Muscle of leg (tissue), 3 donors: ENCODE measurements at regions not wholly inside any gene's neighbourhood (a gene's known extent, or its start where the extent isn't known, plus 50 kb on each side); places are given as distances from the start of the nearest gene placed in this dataset.
A peak's percentile ranks its signal among the peaks of the same experiment; 100 is the strongest.

Experiments used
- DNase-seq: peaks from one replicate; pipeline ENCODE4 v3.0.0; 2013
- H3K27ac ChIP-seq: one replicate; pipeline ENCODE4 v1.5.1; 2013; ENCODE audit warnings: mild to moderate bottlenecking, low read length, control low read depth
- H3K27me3 ChIP-seq: one replicate; pipeline ENCODE4 v1.6.1; 2013; ENCODE audit warnings: low read length; ENCODE audit not compliant: control insufficient read depth, insufficient read depth
- H3K36me3 ChIP-seq: one replicate; pipeline ENCODE4 v1.6.1; 2013; ENCODE audit warnings: low read length; ENCODE audit not compliant: control insufficient read depth, insufficient read depth
- H3K4me1 ChIP-seq: one replicate; pipeline ENCODE4 v1.6.1; 2013; ENCODE audit warnings: low read length; ENCODE audit not compliant: control insufficient read depth, insufficient read depth
- H3K4me3 ChIP-seq: one replicate; pipeline ENCODE4 v1.5.1; 2013; ENCODE audit warnings: low read length, control low read depth
- H3K9me3 ChIP-seq: replicated peaks from 2 replicates; pipeline ENCODE4 v1.6.1; 2013; ENCODE audit warnings: low read depth, low read length; ENCODE audit not compliant: control insufficient read depth
- WGBS: methylation state at CpG from one replicate; pipeline ENCODE4 v1.1.5; 2013; ENCODE audit warnings: missing lambda C conversion rate; ENCODE audit not compliant: insufficient coverage; 5-methylcytosine and 5-hydroxymethylcytosine counted together

- DNase-seq: peak; percentile 66
- Histone ChIP-seq H3K27me3 (no peaks in the 10 kb centered on the region), H3K4me1 (peaks cover 4% of the 10 kb centered on the region), H3K27ac (no peak overlapping the region), H3K36me3 (no peaks in the 10 kb centered on the region), H3K4me3 (no peak overlapping the region), H3K9me3 (no peaks in the 10 kb centered on the region)
Measured at GRCh38 chr2:18427762-18428161, 132.7 kb downstream of the RDH14 start.

GRCh38 chr2:18426174-18426573 is 134.3 kb downstream of the RDH14 start:
- H3K27ac ChIP-seq: no peak overlapping the region
- H3K4me3 ChIP-seq: no peak overlapping the region
- WGBS: no CpG with 5 or more reads among the region's 1 CpG
- H3K9me3 ChIP-seq: no peaks in the 10 kb centered on the region
- no peaks in the 10 kb centered on the region for H3K27me3 ChIP-seq
- H3K4me1 ChIP-seq: peaks cover 4% of the 10 kb centered on the region
- DNase-seq: no peak
- H3K36me3 ChIP-seq: no peaks in the 10 kb centered on the region

- DNase-seq: peak; percentile 92
- H3K27ac ChIP-seq: peak overlapping the region; percentile 75
- peaks cover 4% of the 10 kb centered on the region for H3K4me1 ChIP-seq
- no peak overlapping the region for H3K4me3 ChIP-seq
- no peaks in the 10 kb centered on the region for H3K36me3 ChIP-seq
- 40% methylated on average over 1 of the region's 3 CpGs for WGBS
- H3K9me3 ChIP-seq: no peaks in the 10 kb centered on the region
- no peaks in the 10 kb centered on the region for H3K27me3 ChIP-seq
Measured at GRCh38 chr2:18425210-18425703, 135.2 kb downstream of the RDH14 start.

GRCh38 chr2:18423636-18424035 is 136.8 kb downstream of the RDH14 start:
- Histone ChIP-seq H3K27ac (no peak overlapping the region), H3K4me1 (peaks cover 4% of the 10 kb centered on the region), H3K36me3 (no peaks in the 10 kb centered on the region), H3K4me3 (no peak overlapping the region), H3K9me3 (no peaks in the 10 kb centered on the region), H3K27me3 (no peaks in the 10 kb centered on the region)
- no peak for DNase-seq

GRCh38 chr2:18422432-18423165 is 137.9 kb downstream of the RDH14 start:
- no peak overlapping the region for H3K27ac ChIP-seq
- no peaks in the 10 kb centered on the region for H3K27me3 ChIP-seq
- H3K4me3 ChIP-seq: no peak overlapping the region
- peaks cover 4% of the 10 kb centered on the region for H3K4me1 ChIP-seq
- H3K9me3 ChIP-seq: no peaks in the 10 kb centered on the region
- no CpG with 5 or more reads among the region's 2 CpGs for WGBS
- no peaks in the 10 kb centered on the region for H3K36me3 ChIP-seq
- peak; percentile 63 for DNase-seq

DNA sequence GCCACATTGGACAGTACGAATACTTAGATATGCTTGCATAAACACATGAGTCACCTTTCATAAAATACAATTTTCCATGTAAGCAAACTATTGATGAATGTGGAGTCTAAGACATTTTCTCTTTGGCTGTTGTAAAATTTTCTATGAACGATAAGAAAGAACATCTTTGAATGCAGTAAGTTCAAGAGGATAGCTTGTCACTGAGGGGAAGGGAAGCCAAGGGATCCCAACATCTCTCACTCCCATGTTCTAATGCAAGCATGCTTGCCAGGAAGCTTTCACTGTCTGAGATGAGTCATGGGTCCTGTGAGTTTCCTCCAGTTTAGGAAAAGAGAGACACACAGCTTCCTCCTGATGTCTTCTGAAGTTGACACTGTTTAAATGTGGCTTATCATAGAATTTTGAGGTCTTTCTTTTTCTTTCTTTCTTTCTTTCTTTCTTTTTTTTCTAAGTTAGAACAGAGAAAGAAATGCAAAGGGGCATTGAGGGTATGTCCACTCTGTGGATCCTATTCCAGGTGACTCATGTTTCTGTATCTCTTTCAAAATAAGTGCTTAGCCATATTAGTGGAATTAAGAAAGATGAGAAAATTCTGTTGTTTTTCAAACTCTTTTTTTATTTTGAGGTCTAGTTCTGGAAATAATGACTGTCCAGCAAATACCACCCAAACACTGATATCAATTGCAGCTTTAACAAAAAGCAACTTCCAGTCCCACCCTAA is 146.6 kb downstream of the RDH14 start:
- no peaks in the 10 kb centered on the region for H3K9me3 ChIP-seq
- no CpG with 5 or more reads among the region's 2 CpGs for WGBS
- peak; percentile 93 for DNase-seq
- peak overlapping the region; percentile 45 for H3K27ac ChIP-seq
- no peaks in the 10 kb centered on the region for H3K36me3 ChIP-seq
- no peak overlapping the region for H3K4me3 ChIP-seq
- H3K4me1 ChIP-seq: no peaks in the 10 kb centered on the region
- H3K27me3 ChIP-seq: no peaks in the 10 kb centered on the region

DNA sequence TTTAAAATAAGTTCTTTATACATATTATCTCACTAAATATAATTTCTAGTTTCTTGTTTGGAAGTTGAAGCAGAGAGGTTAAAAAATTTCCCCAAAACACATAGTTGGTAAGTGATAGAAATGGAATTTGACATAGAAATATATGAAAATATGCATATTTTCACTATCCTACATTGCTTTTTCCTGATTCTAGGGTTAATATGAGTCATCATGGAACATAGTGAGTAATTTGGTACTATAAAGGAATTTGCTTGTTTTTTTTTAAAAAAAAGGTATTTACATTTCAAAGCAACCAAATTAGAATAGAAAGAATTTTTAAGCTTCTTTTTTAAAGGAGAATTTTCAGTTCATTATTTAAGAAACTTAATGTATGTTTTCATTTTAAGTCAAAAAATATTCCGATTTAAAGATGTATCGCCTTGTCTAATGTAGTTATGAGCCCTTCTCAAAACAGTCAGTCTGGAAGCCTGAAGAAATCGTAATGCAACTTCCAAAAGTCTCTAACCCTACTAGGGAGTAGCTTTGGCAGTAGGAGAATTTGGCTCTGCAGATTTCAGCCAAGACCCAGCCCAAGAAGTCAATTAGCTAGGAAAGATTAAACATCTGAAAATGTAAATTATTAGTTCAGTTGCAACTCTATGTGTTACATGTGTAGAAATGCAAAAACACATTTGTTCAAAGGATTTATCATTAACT is 147.3 kb downstream of the RDH14 start:
- H3K9me3 ChIP-seq: peaks cover 2% of the 10 kb centered on the region
- no peaks in the 10 kb centered on the region for H3K36me3 ChIP-seq
- H3K27me3 ChIP-seq: no peaks in the 10 kb centered on the region
- peak; percentile 59 for DNase-seq
- H3K4me3 ChIP-seq: no peak overlapping the region
- no peaks in the 10 kb centered on the region for H3K4me1 ChIP-seq
- WGBS: no CpG with 5 or more reads among the region's 3 CpGs
- H3K27ac ChIP-seq: peak overlapping the region; percentile 45

- Histone ChIP-seq H3K4me3 (no peak overlapping the region), H3K9me3 (peaks cover 2% of the 10 kb centered on the region), H3K27me3 (no peaks in the 10 kb centered on the region), H3K27ac (no peak overlapping the region), H3K36me3 (no peaks in the 10 kb centered on the region), H3K4me1 (no peaks in the 10 kb centered on the region)
- no CpG with 5 or more reads among the region's 1 CpG for WGBS
- DNase-seq: peak; percentile 67
Measured at GRCh38 chr2:18411626-18412025, 148.8 kb downstream of the RDH14 start.

- Histone ChIP-seq H3K4me3 (no peak overlapping the region), H3K4me1 (no peaks in the 10 kb centered on the region), H3K36me3 (no peaks in the 10 kb centered on the region), H3K27ac (no peak overlapping the region), H3K9me3 (peaks cover 2% of the 10 kb centered on the region), H3K27me3 (no peaks in the 10 kb centered on the region)
- no CpG with 5 or more reads among the region's 1 CpG for WGBS
- DNase-seq: no peak
Measured at GRCh38 chr2:18410543-18410942, 149.9 kb downstream of the RDH14 start.

- peaks cover 2% of the 10 kb centered on the region for H3K9me3 ChIP-seq
- H3K27ac ChIP-seq: no peak overlapping the region
- H3K4me3 ChIP-seq: no peak overlapping the region
- no CpG with 5 or more reads among the region's 2 CpGs for WGBS
- no peaks in the 10 kb centered on the region for H3K36me3 ChIP-seq
- no peaks in the 10 kb centered on the region for H3K4me1 ChIP-seq
- no peaks in the 10 kb centered on the region for H3K27me3 ChIP-seq
- DNase-seq: peak; percentile 93
Measured at GRCh38 chr2:18408638-18409037, 151.8 kb downstream of the RDH14 start.
